ENCODE measurements at regions not wholly inside any gene's neighbourhood (a gene's known extent, or its start where the extent isn't known, plus 50 kb on each side); places are given as distances from the start of the nearest gene placed in this dataset.

DNA sequence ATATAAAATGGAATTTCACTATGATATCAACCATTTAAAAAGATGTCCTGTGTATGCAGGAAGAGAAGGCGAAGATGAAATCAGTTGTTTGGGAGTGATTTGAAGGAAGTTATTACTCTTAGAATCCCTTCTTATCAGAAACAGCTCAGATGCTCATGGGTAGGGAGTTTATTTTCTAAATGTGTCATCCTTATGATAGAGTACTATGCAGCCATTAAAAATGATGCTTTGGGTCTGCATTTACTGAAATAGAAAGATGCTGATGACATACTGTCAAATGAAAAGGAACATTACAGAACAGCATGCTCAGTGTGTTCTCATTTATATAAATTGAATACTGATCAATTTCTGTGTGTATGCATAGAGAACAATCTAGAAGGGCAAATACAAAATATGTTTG, 69.8 kb upstream of the MED13L start:
- intact Hi-C loops (cut with micrococcal nuclease) = no loop called here
- Mint-ChIP-seq H3K36me3 (ENCODE audit: insufficient read depth, unreplicated experiment) (no peaks in the 10 kb centered on the region), H3K27ac (ENCODE audit: low read depth, unreplicated experiment) (no peak overlapping the region), H3K4me3 (ENCODE audit: unreplicated experiment) (no peak overlapping the region), H3K9me3 (ENCODE audit: unreplicated experiment) (peaks cover 7% of the 10 kb centered on the region), H3K4me1 (ENCODE audit: insufficient read depth, unreplicated experiment) (peaks cover 13% of the 10 kb centered on the region), H3K27me3 (ENCODE audit: insufficient read depth, unreplicated experiment) (no peaks in the 10 kb centered on the region)
- POLR2A ChIA-PET = interaction anchor here (0.5 to 1.0 kb wide), 4 partner anchors 29 to 269 kb away, joined by 3 to 4 read pairs (median 4); no protein-coding TSS in a partner anchor
- no peak for DNase-seq (ENCODE audit: unreplicated experiment)
- no peak for TF ChIP-seq CTCF (IDR thresholded peaks at IDR 0.05; ENCODE audit: unreplicated experiment)
- CTCF ChIA-PET = no interaction called here
- no TSS peak for BruUV-seq (replicated peaks)

- Mint-ChIP-seq H3K27me3 (ENCODE audit: insufficient read depth, unreplicated experiment) (no peaks in the 10 kb centered on the region), H3K9me3 (ENCODE audit: unreplicated experiment) (no peaks in the 10 kb centered on the region), H3K4me1 (ENCODE audit: insufficient read depth, unreplicated experiment) (no peaks in the 10 kb centered on the region), H3K4me3 (ENCODE audit: unreplicated experiment) (no peak overlapping the region), H3K27ac (ENCODE audit: low read depth, unreplicated experiment) (no peak overlapping the region), H3K36me3 (ENCODE audit: insufficient read depth, unreplicated experiment) (no peaks in the 10 kb centered on the region)
- no peak for DNase-seq (ENCODE audit: unreplicated experiment)
- ChIA-PET POLR2A (no interaction called here), CTCF (no interaction called here)
- intact Hi-C loops (cut with micrococcal nuclease) = no loop called here
- no TSS peak for BruUV-seq (replicated peaks)
- no peak for TF ChIP-seq CTCF (IDR thresholded peaks at IDR 0.05; ENCODE audit: unreplicated experiment)
Observed at GRCh38 chr12:116352315-116352835, 74.9 kb upstream of the MED13L start.

- Mint-ChIP-seq H3K9me3 (ENCODE audit: unreplicated experiment) (no peaks in the 10 kb centered on the region), H3K4me1 (ENCODE audit: insufficient read depth, unreplicated experiment) (no peaks in the 10 kb centered on the region), H3K4me3 (ENCODE audit: unreplicated experiment) (no peak overlapping the region), H3K36me3 (ENCODE audit: insufficient read depth, unreplicated experiment) (no peaks in the 10 kb centered on the region), H3K27me3 (ENCODE audit: insufficient read depth, unreplicated experiment) (no peaks in the 10 kb centered on the region), H3K27ac (ENCODE audit: low read depth, unreplicated experiment) (no peak overlapping the region)
- ChIA-PET CTCF (interaction anchor here (0.5 to 0.6 kb wide), 2 partner anchors 22 to 356 kb away, joined by 3 read pairs; no protein-coding TSS in a partner anchor), POLR2A (no interaction called here)
- intact Hi-C loops (cut with micrococcal nuclease) = no loop called here
- no peak for TF ChIP-seq CTCF (IDR thresholded peaks at IDR 0.05; ENCODE audit: unreplicated experiment)
- no TSS peak for BruUV-seq (replicated peaks)
- no peak for DNase-seq (ENCODE audit: unreplicated experiment)
Observed at GRCh38 chr12:116353958-116354357, 76.5 kb upstream of the MED13L start.

DNA sequence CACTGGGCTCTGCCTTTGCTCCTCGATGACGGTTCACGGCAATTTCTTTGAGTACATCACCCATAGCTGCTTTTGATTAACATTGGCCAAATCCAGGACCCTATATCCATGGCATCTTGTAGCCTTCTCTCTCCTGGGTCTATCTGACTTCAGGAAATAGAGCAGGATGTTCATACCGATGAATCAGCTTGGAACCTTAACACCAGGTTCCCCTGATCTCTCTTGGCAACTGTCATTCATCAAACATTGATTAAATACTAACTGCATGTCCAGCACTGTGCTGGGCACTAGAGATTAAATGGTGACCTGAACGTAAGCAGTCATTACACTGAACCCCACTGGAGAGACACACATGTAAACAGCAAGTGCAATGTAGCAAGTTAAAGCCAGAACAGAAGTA, 77.0 kb upstream of the MED13L start:
- no peak for DNase-seq (ENCODE audit: unreplicated experiment)
- no TSS peak for BruUV-seq (replicated peaks)
- Mint-ChIP-seq H3K4me3 (ENCODE audit: unreplicated experiment) (no peak overlapping the region), H3K27ac (ENCODE audit: low read depth, unreplicated experiment) (no peak overlapping the region), H3K9me3 (ENCODE audit: unreplicated experiment) (no peaks in the 10 kb centered on the region), H3K36me3 (ENCODE audit: insufficient read depth, unreplicated experiment) (no peaks in the 10 kb centered on the region), H3K27me3 (ENCODE audit: insufficient read depth, unreplicated experiment) (no peaks in the 10 kb centered on the region), H3K4me1 (ENCODE audit: insufficient read depth, unreplicated experiment) (peaks cover 3% of the 10 kb centered on the region)
- TF ChIP-seq CTCF (IDR thresholded peaks at IDR 0.05; ENCODE audit: unreplicated experiment) = no peak
- CTCF ChIA-PET = interaction anchor here (0.5 to 0.6 kb wide), 2 partner anchors 22 to 356 kb away, joined by 3 read pairs; no protein-coding TSS in a partner anchor
- POLR2A ChIA-PET = no interaction called here
- intact Hi-C loops (cut with micrococcal nuclease) = no loop called here
